HG03342 (cell line): ENCODE measurements at regions not wholly inside any gene's neighbourhood (a gene's known extent, or its start where the extent isn't known, plus 50 kb on each side); places are given as distances from the start of the nearest gene placed in this dataset.

Experiments used
- ATAC-seq: cut with Tn5 transposase; IDR thresholded peaks from one replicate; pipeline ENCODE4 v1.9.1; 2021; ENCODE audit warnings: mild to moderate bottlenecking, moderate library complexity; ENCODE audit not compliant: unreplicated experiment

- ATAC-seq = no peak
Measured at GRCh38 chr2:176826356-176826755, 386.2 kb upstream of the HNRNPA3 start.

DNA sequence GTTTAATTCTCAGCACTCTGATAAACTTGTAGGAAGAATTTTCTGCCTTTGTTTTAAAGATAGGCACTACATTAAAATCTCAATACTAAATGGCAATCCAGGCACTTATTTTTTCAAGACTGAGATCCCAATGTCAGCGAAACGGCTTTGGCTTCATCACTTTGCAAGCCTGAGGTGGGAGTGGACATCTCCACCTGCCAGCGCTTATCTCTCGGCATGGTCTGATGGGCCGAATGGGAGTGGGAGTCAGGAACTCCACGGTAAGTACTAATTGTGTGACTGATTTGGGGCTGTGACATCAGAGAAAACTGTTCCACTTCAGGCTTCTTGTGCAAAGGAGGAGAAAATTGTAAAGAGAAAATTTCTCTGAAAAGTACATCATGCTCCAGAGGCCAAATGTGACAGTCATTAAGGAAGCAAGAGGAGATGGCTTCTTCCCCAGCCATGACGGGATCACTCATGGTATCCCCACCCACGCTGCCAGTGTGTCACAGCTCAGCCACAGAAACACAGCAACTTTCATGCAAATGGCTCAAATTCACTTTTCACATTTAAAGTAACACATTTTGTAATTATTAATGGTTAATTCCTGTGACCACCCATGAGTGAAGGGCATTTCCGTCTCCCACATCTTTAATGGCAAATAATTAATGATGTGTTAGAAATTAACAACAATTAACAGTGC is 385.5 kb upstream of the HNRNPA3 start:
- ATAC-seq = no peak

DNA sequence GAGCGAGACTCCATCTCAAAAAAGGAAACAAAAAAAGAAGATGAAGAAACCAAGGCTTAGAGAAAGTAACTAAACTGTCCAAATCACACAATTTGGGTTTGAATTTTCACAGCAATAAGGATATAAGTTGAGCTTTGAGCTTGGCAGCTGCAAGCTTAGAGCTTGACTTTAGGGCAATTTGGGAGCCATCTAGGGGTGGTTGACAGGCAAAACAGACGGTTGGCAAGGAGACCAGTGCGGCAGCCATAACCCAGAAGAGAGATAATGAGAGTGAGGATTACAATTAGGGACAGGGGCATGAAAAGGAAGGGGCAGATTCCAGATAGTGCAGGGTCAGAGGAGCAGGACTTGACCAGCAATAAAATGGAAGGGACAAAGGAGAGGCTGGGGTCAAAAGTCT is 382.2 kb upstream of the HNRNPA3 start:
- no peak for ATAC-seq

GRCh38 chr2:176832086-176832485 is 380.5 kb upstream of the HNRNPA3 start:
- ATAC-seq = no peak

- ATAC-seq = no peak
Measured at GRCh38 chr2:176833671-176834070, 378.9 kb upstream of the HNRNPA3 start.

DNA sequence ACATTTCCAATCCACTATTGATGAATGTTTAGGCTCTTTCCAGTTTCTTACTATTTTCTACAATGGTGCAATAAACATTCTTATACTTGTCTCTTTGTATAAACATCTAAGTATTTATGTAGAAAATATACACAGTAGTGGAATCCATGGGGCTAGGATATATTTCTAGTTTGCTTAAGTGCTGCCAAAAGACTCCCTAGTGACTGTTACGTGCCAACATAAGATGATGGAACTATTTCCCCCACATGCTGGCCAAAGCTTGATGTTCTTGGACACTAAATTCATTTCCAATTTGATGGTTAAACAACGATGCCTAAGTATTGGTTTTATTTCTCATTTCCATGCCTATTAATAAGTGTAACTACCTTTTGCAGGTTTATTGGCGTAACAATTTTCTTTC is 378.4 kb upstream of the HNRNPA3 start:
- no peak for ATAC-seq

DNA sequence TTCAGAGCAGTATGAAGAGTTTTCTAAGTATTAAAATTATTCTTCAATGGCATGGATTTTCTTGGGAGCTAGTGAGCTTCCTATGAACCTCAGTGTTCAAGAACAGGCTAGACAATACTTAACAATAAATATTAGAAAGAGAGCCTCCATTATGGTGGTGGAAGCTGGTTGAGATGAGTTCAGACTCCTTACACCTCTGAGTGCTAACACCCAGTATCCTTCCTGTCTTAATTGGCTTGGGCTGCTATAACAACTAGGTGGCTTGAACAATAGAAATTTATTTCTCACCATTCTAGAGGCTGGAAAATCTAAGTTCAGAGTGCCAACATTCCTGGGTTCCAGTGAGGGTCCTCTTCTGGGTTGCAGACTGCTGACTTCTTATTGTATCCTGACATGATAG is 369.4 kb upstream of the HNRNPA3 start:
- no peak for ATAC-seq

DNA sequence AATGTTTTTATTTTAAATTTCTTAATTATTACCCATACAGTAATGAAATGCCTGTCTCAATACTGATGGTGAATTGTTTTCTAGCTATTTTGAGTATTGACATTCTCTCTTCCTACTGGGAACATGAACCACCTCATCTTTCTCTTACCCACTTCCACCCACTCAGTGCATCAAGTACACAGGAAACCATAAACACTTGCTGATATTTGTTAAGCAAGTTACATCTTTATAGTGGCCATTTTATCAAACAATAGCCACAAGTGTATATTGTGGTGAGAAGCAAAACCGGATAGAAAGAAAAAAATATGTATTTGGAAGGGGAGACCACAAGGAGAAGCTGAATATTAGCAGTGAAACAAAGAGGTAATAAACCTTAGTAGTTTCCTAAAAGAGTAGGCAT is 368.1 kb upstream of the HNRNPA3 start:
- ATAC-seq = no peak

DNA sequence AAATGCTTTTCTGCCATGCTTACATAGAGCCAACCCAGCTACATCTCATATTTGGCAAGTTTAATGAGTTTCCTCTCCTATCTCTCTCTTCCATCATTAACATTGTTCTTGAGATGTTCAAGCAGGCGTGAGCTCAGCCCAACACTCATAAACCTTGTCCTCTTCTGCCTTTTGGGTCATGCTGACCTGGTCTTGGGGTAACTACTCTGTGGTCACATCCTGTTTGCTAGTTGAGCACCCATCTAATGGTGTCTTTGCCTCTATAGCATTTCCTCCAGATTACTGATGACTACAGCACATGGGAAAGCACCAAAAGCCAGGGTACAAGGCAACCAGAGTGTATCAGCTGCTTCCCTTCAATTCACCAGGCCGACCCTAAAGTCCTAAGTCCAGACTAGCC is 366.9 kb upstream of the HNRNPA3 start:
- no peak for ATAC-seq

GRCh38 chr2:176847575-176847974 is 365.0 kb upstream of the HNRNPA3 start:
- no peak for ATAC-seq

GRCh38 chr2:176848844-176849243 is 363.8 kb upstream of the HNRNPA3 start:
- no peak for ATAC-seq

DNA sequence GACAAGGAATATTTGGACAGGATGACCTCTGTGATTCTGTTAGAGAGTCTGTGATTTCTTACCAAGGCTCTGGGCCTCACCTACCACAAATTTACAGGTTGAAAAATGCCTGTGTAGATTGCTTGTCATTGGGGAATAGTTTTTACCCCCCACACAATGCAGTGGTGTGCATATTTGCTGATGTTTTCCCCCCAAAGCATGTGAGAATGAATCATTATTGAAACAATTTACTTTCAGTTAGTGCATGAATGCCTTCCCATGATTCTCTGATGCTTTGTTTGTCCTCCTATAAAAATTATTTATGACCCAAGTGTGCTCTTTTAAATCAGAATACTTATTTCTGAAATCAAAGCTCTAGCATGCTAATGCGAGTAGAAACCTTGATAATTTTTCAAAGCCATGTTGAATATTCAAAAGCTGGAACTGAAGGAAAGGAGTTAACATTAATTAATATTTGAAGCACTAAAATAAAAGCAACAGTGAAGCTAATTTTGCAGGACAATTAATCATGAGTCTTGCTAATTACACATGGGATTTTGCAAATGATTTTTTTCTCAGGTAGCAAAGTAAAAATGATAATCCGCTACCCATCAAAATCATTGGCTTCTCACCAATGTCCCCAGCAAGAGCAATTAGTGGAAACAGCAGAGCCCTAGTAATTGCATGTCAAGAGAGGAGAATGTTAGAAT is 361.2 kb upstream of the HNRNPA3 start:
- no peak for ATAC-seq

GRCh38 chr2:176851889-176852483 is 360.6 kb upstream of the HNRNPA3 start:
- ATAC-seq = no peak

DNA sequence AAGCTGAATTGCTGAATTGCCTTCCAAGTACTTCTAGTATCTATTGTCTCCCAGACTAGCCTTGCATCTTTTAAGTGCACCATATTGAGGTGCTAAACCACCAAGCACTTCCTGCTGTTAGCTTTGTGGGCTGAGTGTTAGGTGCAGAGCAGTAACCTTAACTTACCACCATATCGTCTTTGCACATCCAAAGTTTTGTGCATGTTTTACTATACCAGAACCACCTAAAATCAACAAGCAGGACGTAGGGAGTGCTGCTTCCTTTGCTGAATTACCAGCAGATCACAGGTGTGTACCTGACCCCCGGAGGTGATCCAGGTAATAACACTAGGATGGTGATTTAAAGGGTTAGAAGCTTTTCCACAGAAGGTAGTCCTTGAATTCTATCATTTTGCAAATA is 359.9 kb upstream of the HNRNPA3 start:
- ATAC-seq = no peak

DNA sequence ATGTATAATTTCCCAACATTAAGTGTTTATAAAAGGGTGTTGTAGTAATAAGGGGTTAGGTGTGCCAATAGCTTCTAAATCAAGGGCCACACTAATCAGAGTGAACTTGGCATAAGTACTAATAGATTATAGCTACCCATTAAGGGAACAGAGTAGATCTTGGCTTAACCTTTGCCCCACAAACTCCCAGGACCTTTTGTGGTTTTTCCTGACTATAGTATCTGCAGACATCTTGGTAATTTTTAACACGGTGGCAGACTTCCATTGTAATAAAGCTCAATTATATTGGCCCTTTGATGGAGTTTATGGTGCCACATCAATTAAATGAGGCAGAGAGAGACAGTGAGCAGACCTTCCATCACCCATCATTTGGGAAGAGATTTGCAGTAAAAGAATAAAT is 358.5 kb upstream of the HNRNPA3 start:
- no peak for ATAC-seq

GRCh38 chr2:176854878-176855277 is 357.7 kb upstream of the HNRNPA3 start:
- ATAC-seq = no peak

DNA sequence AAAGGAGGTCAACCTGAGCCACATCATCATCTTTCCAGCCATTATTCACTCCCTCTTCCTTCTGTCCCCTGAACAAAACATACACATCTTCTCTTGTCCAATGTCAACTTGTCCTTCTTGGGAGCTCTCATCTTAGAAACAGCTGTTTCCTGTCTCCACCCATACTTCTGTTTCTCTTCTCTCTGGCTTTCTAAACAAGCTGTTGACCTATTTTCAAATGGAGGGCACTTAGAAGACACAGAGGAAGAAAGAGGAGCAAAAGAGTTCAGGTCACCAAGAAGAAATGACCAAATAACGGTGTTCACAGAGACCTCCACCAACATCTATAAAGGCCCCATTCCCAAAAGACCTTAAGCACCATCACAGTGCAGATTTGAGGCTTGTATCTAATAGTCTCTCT is 355.9 kb upstream of the HNRNPA3 start:
- ATAC-seq = no peak

GRCh38 chr2:176865336-176865735 is 347.3 kb upstream of the HNRNPA3 start:
- ATAC-seq = no peak

GRCh38 chr2:176872406-176872805 is 340.2 kb upstream of the HNRNPA3 start:
- ATAC-seq = no peak

DNA sequence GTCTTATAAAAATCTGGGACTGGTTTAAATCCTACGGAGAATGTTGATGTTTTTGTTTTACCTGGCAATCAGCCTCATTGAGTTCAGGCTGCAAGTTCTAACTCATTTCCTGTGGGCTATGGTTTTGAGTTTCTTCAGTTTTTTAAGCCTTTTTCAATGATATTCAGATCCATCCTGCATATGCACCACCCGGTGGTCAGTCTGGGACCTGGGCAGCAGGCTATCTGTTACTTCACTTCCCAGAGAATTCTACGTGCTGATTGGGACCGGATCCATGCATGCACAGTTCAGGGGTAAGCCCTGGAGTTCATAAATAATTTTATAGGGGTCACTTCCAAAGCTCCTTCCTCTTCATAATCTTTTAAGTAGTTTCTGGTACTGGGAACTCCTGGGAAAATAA is 339.2 kb upstream of the HNRNPA3 start:
- no peak for ATAC-seq

GRCh38 chr2:176876493-176877103 is 336.0 kb upstream of the HNRNPA3 start:
- ATAC-seq = no peak

DNA sequence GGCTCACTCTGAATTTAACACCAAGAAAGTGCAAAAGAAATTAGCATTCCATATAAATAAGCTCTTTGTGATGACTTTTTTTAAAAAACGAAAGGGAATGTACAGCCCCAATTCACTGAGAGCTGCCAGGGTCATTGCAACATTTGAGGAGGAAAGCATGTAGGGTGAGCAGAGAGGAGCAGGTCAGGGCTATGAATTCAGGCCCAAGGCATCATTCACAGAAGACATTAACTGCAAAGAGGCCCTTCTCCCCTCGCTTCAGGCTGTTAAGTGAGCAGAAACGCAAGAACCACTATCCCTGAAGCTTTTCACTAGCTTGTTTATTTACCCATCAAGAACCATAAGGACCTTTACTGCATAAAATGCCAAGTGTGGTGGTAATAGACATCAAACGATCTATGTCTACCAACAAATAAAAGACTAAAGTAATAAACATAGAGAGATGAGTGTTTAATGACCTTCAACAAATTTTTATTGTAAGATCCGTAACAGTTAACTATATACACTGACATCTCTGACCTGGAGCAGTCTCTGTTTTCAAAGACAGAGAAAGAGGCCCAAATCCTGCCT is 333.1 kb upstream of the HNRNPA3 start:
- ATAC-seq = no peak
